Brain pericyte (primary cell): ENCODE measurements at regions not wholly inside any gene's neighbourhood (a gene's known extent, or its start where the extent isn't known, plus 50 kb on each side); places are given as distances from the start of the nearest gene placed in this dataset.
A peak's percentile ranks its signal among the peaks of the same experiment; 100 is the strongest.
"Not testable (repeated sequence)": the region's sequence is repeated elsewhere in the genome, so short reads cannot be mapped to it uniquely, and the experiment has no call there.

Experiments used
- DNase-seq: peaks from one replicate; pipeline ENCODE4 v3.0.0-alpha.2; 2012; ENCODE audit warnings: low read depth, low spot score

GRCh38 chr12:73671550-73671949, 866.1 kb upstream of the ATXN7L3B start:
- not testable (repeated sequence) for DNase-seq

GRCh38 chr12:73677520-73678291, 859.9 kb upstream of the ATXN7L3B start:
- no peak for DNase-seq

GRCh38 chr12:73678335-73678734, 859.3 kb upstream of the ATXN7L3B start:
- no peak for DNase-seq

- DNase-seq = no peak
These were observed 838.3 kb upstream of the ATXN7L3B start for GRCh38 chr12:73699318-73699717.

- DNase-seq = no peak
These were observed 823.0 kb upstream of the ATXN7L3B start for GRCh38 chr12:73714655-73715054.

GRCh38 chr12:73716143-73716542, 821.5 kb upstream of the ATXN7L3B start:
- not testable (repeated sequence) for DNase-seq

- no peak for DNase-seq
These were observed 818.4 kb upstream of the ATXN7L3B start for GRCh38 chr12:73719223-73719622.

- no peak for DNase-seq
These were observed 810.8 kb upstream of the ATXN7L3B start for GRCh38 chr12:73726881-73727280.

- DNase-seq = no peak
These were observed 806.0 kb upstream of the ATXN7L3B start for GRCh38 chr12:73731658-73732057.

- DNase-seq = no peak
These were observed 768.3 kb upstream of the ATXN7L3B start for GRCh38 chr12:73769337-73769736.

- DNase-seq = peak; percentile 20
These were observed 739.1 kb upstream of the ATXN7L3B start for GRCh38 chr12:73798523-73798922.

- no peak for DNase-seq
These were observed 722.5 kb upstream of the ATXN7L3B start for GRCh38 chr12:73815072-73815645.

- DNase-seq = no peak
These were observed 720.5 kb upstream of the ATXN7L3B start for GRCh38 chr12:73817161-73817560.

- DNase-seq = no peak
These were observed 703.9 kb upstream of the ATXN7L3B start for GRCh38 chr12:73833746-73834145.

- no peak for DNase-seq
These were observed 695.7 kb upstream of the ATXN7L3B start for GRCh38 chr12:73841963-73842362.

GRCh38 chr12:73863546-73863945, 674.1 kb upstream of the ATXN7L3B start:
- DNase-seq = no peak

- DNase-seq = no peak
These were observed 670.5 kb upstream of the ATXN7L3B start for GRCh38 chr12:73867147-73867546.

- not testable (repeated sequence) for DNase-seq
These were observed 660.3 kb upstream of the ATXN7L3B start for GRCh38 chr12:73877291-73877690.

GRCh38 chr12:73892201-73892600, 645.4 kb upstream of the ATXN7L3B start:
- no peak for DNase-seq

GRCh38 chr12:73898645-73899044, 639.0 kb upstream of the ATXN7L3B start:
- no peak for DNase-seq

GRCh38 chr12:73902260-73902659, 635.4 kb upstream of the ATXN7L3B start:
- no peak for DNase-seq

GRCh38 chr12:73906757-73907156, 630.9 kb upstream of the ATXN7L3B start:
- DNase-seq = no peak

GRCh38 chr12:73935817-73936216, 601.8 kb upstream of the ATXN7L3B start:
- no peak for DNase-seq
